Liver (tissue), 8 donors: ENCODE measurements at regions not wholly inside any gene's neighbourhood (a gene's known extent, or its start where the extent isn't known, plus 50 kb on each side); places are given as distances from the start of the nearest gene placed in this dataset.

Source experiments
- DNase-seq: peaks from one replicate; pipeline ENCODE4 v3.0.0-alpha.2; 2017; ENCODE audit warnings: low spot score
- H3K27ac ChIP-seq, 2 donors: one replicate each; pipeline ENCODE4 v1.7.0; 2013; ENCODE audit warnings: inconsistent platforms in 2 of 2, low read length in 2 of 2, control low read depth in 1 of 2, low read depth in 1 of 2, mild to moderate bottlenecking in 1 of 2
- H3K27me3 ChIP-seq, 4 donors: one replicate each; pipeline versions ENCODE4 v1.6.1 to v1.7.0; 2013; ENCODE audit warnings: low read length in 3 of 4, inconsistent platforms in 1 of 4, mild to moderate bottlenecking in 1 of 4, moderate library complexity in 1 of 4; ENCODE audit not compliant: control insufficient read depth in 4 of 4, insufficient read depth in 4 of 4
- H3K36me3 ChIP-seq, 4 donors: one replicate each; pipeline versions ENCODE4 v1.6.1 to v1.7.0; 2013; ENCODE audit warnings: low read length in 3 of 4, mild to moderate bottlenecking in 3 of 4, low read depth in 1 of 4, moderate library complexity in 1 of 4; ENCODE audit not compliant: control insufficient read depth in 4 of 4, insufficient read depth in 3 of 4
- H3K4me1 ChIP-seq, 4 donors: one replicate each; pipeline versions ENCODE4 v1.6.1 to v1.7.0; 2013; ENCODE audit warnings: low read length in 3 of 4, mild to moderate bottlenecking in 3 of 4, moderate library complexity in 1 of 4; ENCODE audit not compliant: control insufficient read depth in 4 of 4, insufficient read depth in 4 of 4
- H3K4me3 ChIP-seq, 3 donors: one replicate each; pipeline versions ENCODE4 v1.6.1 to v1.7.0; 2013; ENCODE audit warnings: low read length in 3 of 3, control low read depth in 1 of 3, low read depth in 1 of 3, mild to moderate bottlenecking in 1 of 3
- H3K9ac ChIP-seq, 2 donors: one replicate each; pipeline ENCODE4 v1.7.0; 2013; ENCODE audit warnings: low read length in 2 of 2, mild to moderate bottlenecking in 2 of 2, moderate library complexity in 2 of 2, control low read depth in 1 of 2, low read depth in 1 of 2
- H3K9me3 ChIP-seq, 4 donors: one replicate each; pipeline versions ENCODE4 v1.6.1 to v1.7.0; 2013; ENCODE audit warnings: low read length in 3 of 4; ENCODE audit not compliant: control insufficient read depth in 4 of 4
- EGR1 ChIP-seq, 2 donors: IDR thresholded peaks; 2 replicates each; pipeline ENCODE4 v1.6.1; 2016 to 2018; ENCODE audit warnings: antibody characterized with exemption in 2 of 2, low read depth in 2 of 2
- FOXA1 ChIP-seq: IDR thresholded peaks from 2 replicates; pipeline ENCODE4 v1.6.1; 2016; ENCODE audit warnings: antibody characterized with exemption
- FOXA2 ChIP-seq: IDR thresholded peaks from 2 replicates; pipeline ENCODE4 v1.6.1; 2016; ENCODE audit warnings: antibody characterized with exemption
- GABPA ChIP-seq, 2 donors: IDR thresholded peaks in 1 of 2; conservative IDR thresholded peaks in 1 of 2; 2 replicates each; pipeline ENCODE4 v1.6.1; 2016; ENCODE audit warnings: antibody characterized with exemption in 2 of 2, mild to moderate bottlenecking in 1 of 2, moderate library complexity in 1 of 2
- HNF4A ChIP-seq, 2 donors: conservative IDR thresholded peaks; 2 replicates each; pipeline ENCODE4 v1.6.1; 2016; ENCODE audit warnings: antibody characterized with exemption in 2 of 2, mild to moderate bottlenecking in 2 of 2
- HNF4G ChIP-seq: IDR thresholded peaks from 2 replicates; pipeline ENCODE4 v1.6.1; 2016; ENCODE audit warnings: antibody characterized with exemption
- JUND ChIP-seq, 2 donors: IDR thresholded peaks; 2 replicates each; pipeline ENCODE4 v1.6.1; 2016; ENCODE audit warnings: antibody characterized with exemption in 2 of 2
- RAD21 ChIP-seq, 2 donors: IDR thresholded peaks; 2 replicates each; pipeline ENCODE4 v1.6.1; 2016; ENCODE audit warnings: antibody characterized with exemption in 2 of 2, mild to moderate bottlenecking in 2 of 2
- RXRA ChIP-seq, 2 donors: IDR thresholded peaks; 2 replicates each; pipeline ENCODE4 v1.6.1; 2017 to 2018; ENCODE audit warnings: antibody characterized with exemption in 2 of 2, mild to moderate bottlenecking in 1 of 2
- SP1 ChIP-seq: IDR thresholded peaks from 2 replicates; pipeline ENCODE4 v1.6.1; 2018; ENCODE audit warnings: antibody characterized with exemption, mild to moderate bottlenecking
- YY1 ChIP-seq: IDR thresholded peaks from 2 replicates; pipeline ENCODE4 v1.6.1; 2016; ENCODE audit warnings: antibody characterized with exemption, mild to moderate bottlenecking
- WGBS: extraction: QIAGEN DNeasy Blood & Tissue Kit; methylation state at CpG from one replicate; pipeline ENCODE4 v1.1.7; 2013; 5-methylcytosine and 5-hydroxymethylcytosine counted together
- TF ChIP-seq, protein P1 (sequence below): IDR thresholded peaks from 2 replicates; pipeline ENCODE4 v1.6.1; 2016; ENCODE audit warnings: antibody characterized with exemption
- TF ChIP-seq, protein P2 (sequence below): fragments of 150-350 bp; IDR thresholded peaks from 2 replicates; pipeline ENCODE4 v1.5.1; 2017; ENCODE audit warnings: improper control_type of control experiment, low read depth, low read length; ENCODE audit not compliant: missing input control
- TF ChIP-seq, protein P3 (sequence below): IDR thresholded peaks from 2 replicates; pipeline ENCODE4 v1.6.1; 2016; ENCODE audit warnings: antibody characterized with exemption, mild to moderate bottlenecking
- TF ChIP-seq, protein P4 (sequence below): IDR thresholded peaks from 2 replicates; pipeline ENCODE4 v1.6.1; 2016; ENCODE audit warnings: antibody characterized with exemption
- donor health status: healthy.
- donor health status: healthy.
- donor health status: healthy.
- donor health status: healthy.
- donor health status: healthy.

DNA sequence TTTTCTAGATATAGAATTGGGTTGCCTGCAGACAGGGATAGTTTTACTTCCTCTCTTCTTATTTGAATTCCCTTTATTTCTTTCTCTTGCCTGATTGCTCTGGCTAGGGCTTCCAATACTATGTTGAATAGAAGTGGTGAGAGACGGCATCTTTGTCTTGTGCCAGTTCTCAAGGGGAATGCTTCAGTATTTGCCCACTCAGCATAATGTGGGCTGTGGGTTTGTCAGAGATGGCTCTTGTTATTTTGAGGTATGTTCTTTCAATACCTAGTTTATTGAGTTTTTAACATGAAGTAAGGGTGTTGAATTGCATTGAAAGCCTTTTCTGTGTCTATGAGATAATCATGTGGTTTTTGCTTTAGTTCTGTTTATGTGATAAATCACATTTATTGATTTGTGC is 273.9 kb upstream of the CHORDC1 start:
- WGBS, result 94% methylated on average over 1 of the region's 1 CpG
- Histone ChIP-seq H3K27ac (no peak overlapping the region), H3K9ac (no peak overlapping the region), H3K4me3 (no peak overlapping the region), H3K27me3 (no peaks in the 10 kb centered on the region), H3K36me3 (no peaks in the 10 kb centered on the region), H3K4me1 (no peaks in the 10 kb centered on the region), H3K9me3 (peaks cover 0 to 6% (median 0%) of the 10 kb centered on the region in 4 donors)
- TF ChIP-seq FOXA2 (no peak), YY1 (no peak), SP1 (no peak), RXRA (IDR thresholded peaks at IDR 0.05) (no peak), GABPA (IDR thresholded peaks at IDR 0.05 in 1 of 2, conservative IDR thresholded peaks at IDR 0.05 in 1 of 2) (no peak), HNF4G (no peak), RAD21 (IDR thresholded peaks at IDR 0.05) (no peak), JUND (IDR thresholded peaks at IDR 0.05) (no peak), FOXA1 (no peak), EGR1 (IDR thresholded peaks at IDR 0.05; ENCODE audit: low read depth in 2 of 2) (no peak), HNF4A (conservative IDR thresholded peaks at IDR 0.05) (no peak)
- TF ChIP-seq, protein P1, sequence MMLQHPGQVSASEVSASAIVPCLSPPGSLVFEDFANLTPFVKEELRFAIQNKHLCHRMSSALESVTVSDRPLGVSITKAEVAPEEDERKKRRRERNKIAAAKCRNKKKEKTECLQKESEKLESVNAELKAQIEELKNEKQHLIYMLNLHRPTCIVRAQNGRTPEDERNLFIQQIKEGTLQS, result no peak
- TF ChIP-seq, protein P2, sequence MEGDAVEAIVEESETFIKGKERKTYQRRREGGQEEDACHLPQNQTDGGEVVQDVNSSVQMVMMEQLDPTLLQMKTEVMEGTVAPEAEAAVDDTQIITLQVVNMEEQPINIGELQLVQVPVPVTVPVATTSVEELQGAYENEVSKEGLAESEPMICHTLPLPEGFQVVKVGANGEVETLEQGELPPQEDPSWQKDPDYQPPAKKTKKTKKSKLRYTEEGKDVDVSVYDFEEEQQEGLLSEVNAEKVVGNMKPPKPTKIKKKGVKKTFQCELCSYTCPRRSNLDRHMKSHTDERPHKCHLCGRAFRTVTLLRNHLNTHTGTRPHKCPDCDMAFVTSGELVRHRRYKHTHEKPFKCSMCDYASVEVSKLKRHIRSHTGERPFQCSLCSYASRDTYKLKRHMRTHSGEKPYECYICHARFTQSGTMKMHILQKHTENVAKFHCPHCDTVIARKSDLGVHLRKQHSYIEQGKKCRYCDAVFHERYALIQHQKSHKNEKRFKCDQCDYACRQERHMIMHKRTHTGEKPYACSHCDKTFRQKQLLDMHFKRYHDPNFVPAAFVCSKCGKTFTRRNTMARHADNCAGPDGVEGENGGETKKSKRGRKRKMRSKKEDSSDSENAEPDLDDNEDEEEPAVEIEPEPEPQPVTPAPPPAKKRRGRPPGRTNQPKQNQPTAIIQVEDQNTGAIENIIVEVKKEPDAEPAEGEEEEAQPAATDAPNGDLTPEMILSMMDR, result no peak
- TF ChIP-seq, protein P3, sequence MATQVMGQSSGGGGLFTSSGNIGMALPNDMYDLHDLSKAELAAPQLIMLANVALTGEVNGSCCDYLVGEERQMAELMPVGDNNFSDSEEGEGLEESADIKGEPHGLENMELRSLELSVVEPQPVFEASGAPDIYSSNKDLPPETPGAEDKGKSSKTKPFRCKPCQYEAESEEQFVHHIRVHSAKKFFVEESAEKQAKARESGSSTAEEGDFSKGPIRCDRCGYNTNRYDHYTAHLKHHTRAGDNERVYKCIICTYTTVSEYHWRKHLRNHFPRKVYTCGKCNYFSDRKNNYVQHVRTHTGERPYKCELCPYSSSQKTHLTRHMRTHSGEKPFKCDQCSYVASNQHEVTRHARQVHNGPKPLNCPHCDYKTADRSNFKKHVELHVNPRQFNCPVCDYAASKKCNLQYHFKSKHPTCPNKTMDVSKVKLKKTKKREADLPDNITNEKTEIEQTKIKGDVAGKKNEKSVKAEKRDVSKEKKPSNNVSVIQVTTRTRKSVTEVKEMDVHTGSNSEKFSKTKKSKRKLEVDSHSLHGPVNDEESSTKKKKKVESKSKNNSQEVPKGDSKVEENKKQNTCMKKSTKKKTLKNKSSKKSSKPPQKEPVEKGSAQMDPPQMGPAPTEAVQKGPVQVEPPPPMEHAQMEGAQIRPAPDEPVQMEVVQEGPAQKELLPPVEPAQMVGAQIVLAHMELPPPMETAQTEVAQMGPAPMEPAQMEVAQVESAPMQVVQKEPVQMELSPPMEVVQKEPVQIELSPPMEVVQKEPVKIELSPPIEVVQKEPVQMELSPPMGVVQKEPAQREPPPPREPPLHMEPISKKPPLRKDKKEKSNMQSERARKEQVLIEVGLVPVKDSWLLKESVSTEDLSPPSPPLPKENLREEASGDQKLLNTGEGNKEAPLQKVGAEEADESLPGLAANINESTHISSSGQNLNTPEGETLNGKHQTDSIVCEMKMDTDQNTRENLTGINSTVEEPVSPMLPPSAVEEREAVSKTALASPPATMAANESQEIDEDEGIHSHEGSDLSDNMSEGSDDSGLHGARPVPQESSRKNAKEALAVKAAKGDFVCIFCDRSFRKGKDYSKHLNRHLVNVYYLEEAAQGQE, result no peak
- TF ChIP-seq, protein P4, sequence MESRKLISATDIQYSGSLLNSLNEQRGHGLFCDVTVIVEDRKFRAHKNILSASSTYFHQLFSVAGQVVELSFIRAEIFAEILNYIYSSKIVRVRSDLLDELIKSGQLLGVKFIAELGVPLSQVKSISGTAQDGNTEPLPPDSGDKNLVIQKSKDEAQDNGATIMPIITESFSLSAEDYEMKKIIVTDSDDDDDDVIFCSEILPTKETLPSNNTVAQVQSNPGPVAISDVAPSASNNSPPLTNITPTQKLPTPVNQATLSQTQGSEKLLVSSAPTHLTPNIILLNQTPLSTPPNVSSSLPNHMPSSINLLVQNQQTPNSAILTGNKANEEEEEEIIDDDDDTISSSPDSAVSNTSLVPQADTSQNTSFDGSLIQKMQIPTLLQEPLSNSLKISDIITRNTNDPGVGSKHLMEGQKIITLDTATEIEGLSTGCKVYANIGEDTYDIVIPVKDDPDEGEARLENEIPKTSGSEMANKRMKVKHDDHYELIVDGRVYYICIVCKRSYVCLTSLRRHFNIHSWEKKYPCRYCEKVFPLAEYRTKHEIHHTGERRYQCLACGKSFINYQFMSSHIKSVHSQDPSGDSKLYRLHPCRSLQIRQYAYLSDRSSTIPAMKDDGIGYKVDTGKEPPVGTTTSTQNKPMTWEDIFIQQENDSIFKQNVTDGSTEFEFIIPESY, result no peak
- no peak for DNase-seq

DNA sequence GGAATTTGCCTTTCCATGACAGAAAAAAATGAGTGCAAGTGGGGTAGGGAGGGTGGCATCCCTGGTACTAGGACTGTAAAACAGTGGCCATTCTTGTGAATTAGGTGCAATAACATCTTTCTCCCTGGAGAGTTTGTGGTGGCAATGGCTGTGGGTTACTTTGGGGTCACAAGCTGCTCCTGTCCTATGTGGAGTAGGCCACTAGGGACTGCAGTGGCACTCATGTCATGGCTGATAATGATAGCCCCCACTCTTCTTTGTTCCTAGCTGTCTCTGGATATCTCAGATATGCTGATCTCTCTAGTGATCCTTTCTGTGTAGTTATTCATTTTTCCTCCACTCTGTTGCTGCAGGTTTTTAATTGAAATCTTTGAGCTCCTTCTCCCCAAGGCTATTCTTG is 270.5 kb upstream of the CHORDC1 start:
- Histone ChIP-seq H3K36me3 (no peaks in the 10 kb centered on the region), H3K27ac (no peak overlapping the region), H3K4me3 (no peak overlapping the region), H3K9me3 (peaks cover 0 to 5% (median 0%) of the 10 kb centered on the region in 4 donors), H3K9ac (no peak overlapping the region), H3K4me1 (no peaks in the 10 kb centered on the region), H3K27me3 (no peaks in the 10 kb centered on the region)
- no peak for DNase-seq
- TF ChIP-seq JUND (IDR thresholded peaks at IDR 0.05), result no peak
- TF ChIP-seq, protein P2, result no peak
- TF ChIP-seq, protein P1, result no peak
- no peak for TF ChIP-seq GABPA (IDR thresholded peaks at IDR 0.05 in 1 of 2, conservative IDR thresholded peaks at IDR 0.05 in 1 of 2)
- TF ChIP-seq FOXA1, result no peak
- TF ChIP-seq RAD21 (IDR thresholded peaks at IDR 0.05), result no peak
- TF ChIP-seq, protein P4, result no peak
- TF ChIP-seq RXRA (IDR thresholded peaks at IDR 0.05), result no peak
- TF ChIP-seq HNF4A (conservative IDR thresholded peaks at IDR 0.05), result no peak
- TF ChIP-seq, protein P3, result no peak
